ENCODE measurements at regions not wholly inside any gene's neighbourhood (a gene's known extent, or its start where the extent isn't known, plus 50 kb on each side); places are given as distances from the start of the nearest gene placed in this dataset.

GRCh38 chr10:62907470-62908212 lies 91.5 kb upstream of the EGR2 start:
- TF ChIP-seq CTCF (IDR thresholded peaks at IDR 0.05) = no peak
- TF ChIP-seq POLR2A (IDR thresholded peaks at IDR 0.05) = no peak
